PC-9 (cell line): ENCODE measurements at regions not wholly inside any gene's neighbourhood (a gene's known extent, or its start where the extent isn't known, plus 50 kb on each side); places are given as distances from the start of the nearest gene placed in this dataset.

Experiments used
- BruUV-seq: library from RNA; stranded (reverse); fragments of 400-500 nt; replicated peaks from 2 replicates; lab custom pipeline; 2021; lab: Mats Ljungman, UMichigan
- CTCF ChIA-PET: fragments of 300-600 bp; sonication (Branson Sonifier 250); formaldehyde crosslinking; loops from one replicate; lab custom pipeline; 2022; ENCODE audit warnings: antibody characterized with exemption; lab: Charles Lee
- POLR2A ChIA-PET: fragments of 300-600 bp; sonication (Branson Sonifier 250); formaldehyde crosslinking; loops from one replicate; lab custom pipeline; 2022; ENCODE audit warnings: antibody characterized with exemption; ENCODE audit not compliant: unreplicated experiment; lab: Charles Lee
- DNase-seq, 2 experiments: peaks; one replicate each; pipeline versions ENCODE4 v3.0.0 to v3.0.0-alpha.2; 2015 to 2022; ENCODE audit warnings: mixed read lengths in 1 of 2
- H2AFZ ChIP-seq: fragments of 200-600 bp; sonication (generic); 2 replicates; pipeline ENCODE4 v1.8.1; 2017; ENCODE audit warnings: antibody characterized with exemption
- H3F3A ChIP-seq: fragments of 200-600 bp; sonication (generic); 2 replicates; pipeline ENCODE4 v1.8.1; 2017; ENCODE audit warnings: antibody characterized with exemption, mild to moderate bottlenecking, low read depth; ENCODE audit not compliant: insufficient read depth
- H3K27ac ChIP-seq: fragments of 200-600 bp; sonication (generic); 2 replicates; pipeline ENCODE4 v1.6.1; 2016; ENCODE audit warnings: mixed run types
- H3K27me3 ChIP-seq: fragments of 200-600 bp; sonication (generic); 2 replicates; pipeline ENCODE4 v1.6.1; 2016; ENCODE audit warnings: low read depth, mixed run types; ENCODE audit not compliant: insufficient read depth
- H3K36me3 ChIP-seq: fragments of 200-600 bp; sonication (generic); 2 replicates; pipeline ENCODE4 v1.6.1; 2016; ENCODE audit warnings: low read depth, mixed run types
- H3K4me1 ChIP-seq: fragments of 200-600 bp; sonication (generic); replicated peaks from 2 replicates; pipeline ENCODE4 v1.6.1; 2016; ENCODE audit warnings: mixed run types; ENCODE audit not compliant: insufficient read depth
- H3K4me2 ChIP-seq: fragments of 200-600 bp; sonication (generic); 2 replicates; pipeline ENCODE4 v1.6.1; 2017; ENCODE audit warnings: mixed run types
- H3K4me3 ChIP-seq: fragments of 200-600 bp; sonication (generic); 2 replicates; pipeline ENCODE4 v1.6.1; 2016; ENCODE audit warnings: mixed run types
- H3K79me2 ChIP-seq: fragments of 200-600 bp; sonication (generic); 2 replicates; pipeline ENCODE4 v1.6.1; 2017; ENCODE audit warnings: low read depth, mixed run types
- H3K9me2 ChIP-seq: fragments of 200-600 bp; sonication (generic); 2 replicates; pipeline ENCODE4 v1.8.1; 2017; ENCODE audit warnings: mild to moderate bottlenecking; ENCODE audit not compliant: insufficient read depth
- H3K9me3 ChIP-seq: fragments of 200-600 bp; sonication (generic); 2 replicates; pipeline ENCODE4 v1.8.1; 2016; ENCODE audit warnings: low read depth; ENCODE audit not compliant: insufficient read depth
- H4K20me1 ChIP-seq: fragments of 200-600 bp; sonication (generic); 2 replicates; pipeline ENCODE4 v1.8.1; 2017; ENCODE audit not compliant: insufficient read depth
- CTCF ChIP-seq: fragments of 200-600 bp; sonication (generic); conservative IDR thresholded peaks from 2 replicates; pipeline ENCODE4 v1.6.1; 2017; ENCODE audit warnings: mixed run types, antibody characterized with exemption, mild to moderate bottlenecking, moderate library complexity
- EZH2 ChIP-seq: fragments of 200-600 bp; sonication (generic); IDR thresholded peaks from 2 replicates; pipeline ENCODE4 v1.8.0; 2017; ENCODE audit warnings: antibody characterized with exemption, low read depth
- intact Hi-C: fragments of 100-400 bp; cut with micrococcal nuclease; formaldehyde crosslinking; loops from one replicate; pipeline ENCODE4 v1.10.0; 2022; ENCODE audit not compliant: unreplicated experiment

GRCh38 chr19:46920362-46920761 is 59.6 kb downstream of the ARHGAP35 start:
- ChIA-PET CTCF (no interaction called here), POLR2A (no interaction called here)
- Histone ChIP-seq H4K20me1 (no peaks in the 10 kb centered on the region), H3K36me3 (peaks cover 36% of the 10 kb centered on the region), H3K4me1 (peaks cover 61% of the 10 kb centered on the region), H3K4me2 (no peak overlapping the region), H3K27me3 (no peaks in the 10 kb centered on the region), H3K79me2 (peaks cover 92% of the 10 kb centered on the region), H3F3A (peaks cover 48% of the 10 kb centered on the region), H3K4me3 (no peak overlapping the region), H2AFZ (no peak overlapping the region), H3K9me2 (no peaks in the 10 kb centered on the region), H3K9me3 (no peaks in the 10 kb centered on the region), H3K27ac (no peak overlapping the region)
- TF ChIP-seq CTCF (no peak), EZH2 (no peak)
- no TSS peak for BruUV-seq
- no peak for DNase-seq
- intact Hi-C loops = no loop called here

GRCh38 chr19:46921071-46921470 is 60.3 kb downstream of the ARHGAP35 start:
- H3K27me3 ChIP-seq = no peaks in the 10 kb centered on the region
- H3K9me2 ChIP-seq = no peaks in the 10 kb centered on the region
- ChIA-PET POLR2A (no interaction called here), CTCF (no interaction called here)
- no peak for DNase-seq
- peaks cover 51% of the 10 kb centered on the region for H3F3A ChIP-seq
- no TSS peak for BruUV-seq
- H3K4me1 ChIP-seq = peaks cover 63% of the 10 kb centered on the region
- H3K36me3 ChIP-seq = peaks cover 36% of the 10 kb centered on the region
- peaks cover 90% of the 10 kb centered on the region for H3K79me2 ChIP-seq
- H3K27ac ChIP-seq = no peak overlapping the region
- no peak overlapping the region for H3K4me2 ChIP-seq
- no peaks in the 10 kb centered on the region for H3K9me3 ChIP-seq
- TF ChIP-seq CTCF (no peak), EZH2 (no peak)
- peaks cover 2% of the 10 kb centered on the region; the same call in 1 of the 2 replicates for H4K20me1 ChIP-seq
- intact Hi-C loops = no loop called here
- H2AFZ ChIP-seq = no peak overlapping the region
- no peak overlapping the region for H3K4me3 ChIP-seq

- intact Hi-C loops = no loop called here
- ChIA-PET POLR2A (interaction anchor here (0.5 kb wide), 1 partner anchor 278 kb away, joined by 13 read pairs; no protein-coding TSS in a partner anchor), CTCF (no interaction called here)
- Histone ChIP-seq H3K4me1 (peaks cover 67% of the 10 kb centered on the region), H3F3A (peaks cover 65% of the 10 kb centered on the region), H3K9me3 (no peaks in the 10 kb centered on the region), H3K4me2 (no peak overlapping the region), H3K4me3 (no peak overlapping the region), H3K27me3 (no peaks in the 10 kb centered on the region), H3K9me2 (no peaks in the 10 kb centered on the region), H3K36me3 (peaks cover 36% of the 10 kb centered on the region), H3K27ac (peak overlapping the region; percentile 16; the same call in 1 of the 2 replicates), H2AFZ (no peak overlapping the region), H4K20me1 (peaks cover 6% of the 10 kb centered on the region; the same call in 1 of the 2 replicates), H3K79me2 (peaks cover 90% of the 10 kb centered on the region)
- BruUV-seq = no TSS peak
- DNase-seq = no peak
- TF ChIP-seq CTCF = no peak
- TF ChIP-seq EZH2 = no peak
These were observed 61.7 kb downstream of the ARHGAP35 start for GRCh38 chr19:46922465-46922864.
